Endothelial cell of umbilical vein (primary cell): ENCODE measurements at regions not wholly inside any gene's neighbourhood (a gene's known extent, or its start where the extent isn't known, plus 50 kb on each side); places are given as distances from the start of the nearest gene placed in this dataset.

Experiments
- BruUV-seq: library from RNA; stranded (reverse); fragments of 400-500 nt; replicated peaks from 2 replicates; lab custom pipeline; 2021; lab: Mats Ljungman, UMichigan
- CTCF ChIA-PET: fragments of 300-600, 350-600 bp; sonication (Branson Sonifier 250); formaldehyde crosslinking; loops from one replicate; lab custom pipeline; 2021; ENCODE audit warnings: antibody characterized with exemption, inconsistent platforms; lab: Charles Lee
- POLR2A ChIA-PET: fragments of 300-600, 350-600 bp; sonication (Branson Sonifier 250); formaldehyde crosslinking; loops from one replicate; lab custom pipeline; 2021; ENCODE audit warnings: antibody characterized with exemption, inconsistent platforms; lab: Charles Lee
- DNase-seq: peaks from one replicate; pipeline ENCODE4 v3.0.0-alpha.2; 2011; ENCODE audit warnings: low read depth, low spot score
- FAIRE-seq: peaks from 2 replicates; lab custom pipeline; 2011; peaks lifted over from hg19 to GRCh38; lab: Jason Lieb, UNC
- H2AFZ ChIP-seq: 2 replicates; pipeline ENCODE4 v1.6.0; 2012; ENCODE audit warnings: low read depth, low read length, control low read depth, inconsistent platforms
- H3K27ac ChIP-seq: 2 replicates; pipeline ENCODE4 v1.5.1; 2011; ENCODE audit warnings: low read depth, mild to moderate bottlenecking, control low read depth, low read length, moderate library complexity; ENCODE audit not compliant: insufficient read depth
- H3K27me3 ChIP-seq, 2 experiments: 2 replicates each; pipeline versions ENCODE4 v1.6.0 to v1.6.1; 2011; ENCODE audit warnings: low read length in 2 of 2, mixed read lengths in 1 of 2; ENCODE audit not compliant: control insufficient read depth in 2 of 2, insufficient read depth in 2 of 2
- H3K36me3 ChIP-seq, 2 experiments: 2 replicates in 1 of 2; 3 replicates in 1 of 2; pipeline ENCODE4 v1.5.1; 2011; ENCODE audit warnings: low read length in 2 of 2, mild to moderate bottlenecking in 1 of 2, moderate library complexity in 1 of 2; ENCODE audit not compliant: control insufficient read depth in 2 of 2, insufficient read depth in 2 of 2; ENCODE audit errors: extremely low read depth in 1 of 2
- H3K4me1 ChIP-seq: 3 replicates; pipeline ENCODE4 v1.5.1; 2011; ENCODE audit warnings: mild to moderate bottlenecking, low read length; ENCODE audit not compliant: control insufficient read depth, insufficient read depth; ENCODE audit errors: extremely low read depth
- H3K4me2 ChIP-seq: 2 replicates; pipeline ENCODE4 v1.6.1; 2011; ENCODE audit warnings: low read length, control low read depth, mixed read lengths; ENCODE audit not compliant: insufficient read depth
- H3K4me3 ChIP-seq, 3 experiments: fragments of 200-600 bp in 1 of 3; sonication (generic), shearing (Covaris generic) in 1 of 3; replicated peaks in 1 of 3; 2 replicates each; pipeline ENCODE4 v1.5.1; 2011 to 2016; ENCODE audit warnings: control low read depth in 3 of 3, low read length in 3 of 3, mild to moderate bottlenecking in 2 of 3, inconsistent platforms in 1 of 3, low read depth in 1 of 3, moderate library complexity in 1 of 3; ENCODE audit not compliant: insufficient read depth in 1 of 3
- H3K79me2 ChIP-seq: 2 replicates; pipeline ENCODE4 v1.6.0; 2012; ENCODE audit warnings: low read length, inconsistent platforms; ENCODE audit not compliant: control insufficient read depth, insufficient read depth
- H3K9ac ChIP-seq: replicated peaks from 2 replicates; pipeline ENCODE3; 2011; ENCODE audit warnings: low read length, control low read depth; ENCODE audit not compliant: insufficient read depth; ENCODE audit errors: extremely low read depth
- H3K9me1 ChIP-seq: replicated peaks from 3 replicates; pipeline ENCODE4 v1.6.0; 2011; ENCODE audit warnings: mild to moderate bottlenecking, low read length; ENCODE audit not compliant: control insufficient read depth, insufficient read depth; ENCODE audit errors: extremely low read depth
- H3K9me3 ChIP-seq: replicated peaks from 2 replicates; pipeline ENCODE4 v1.5.1; 2012; ENCODE audit warnings: low read length, inconsistent platforms; ENCODE audit not compliant: control insufficient read depth, insufficient read depth
- H4K20me1 ChIP-seq: replicated peaks from 2 replicates; pipeline ENCODE3; 2011; ENCODE audit warnings: mild to moderate bottlenecking, low read length; ENCODE audit not compliant: control insufficient read depth, insufficient read depth; ENCODE audit errors: extremely low read depth
- CTCF ChIP-seq, 2 donors: IDR thresholded peaks; 1 replicate in 1 of 2; 2 replicates in 1 of 2; pipeline ENCODE4 v1.5.1; 2011; ENCODE audit warnings: low read length in 2 of 2, mild to moderate bottlenecking in 2 of 2, moderate library complexity in 2 of 2, control low read depth in 1 of 2, inconsistent platforms in 1 of 2, low read depth in 1 of 2; ENCODE audit not compliant: insufficient read depth in 1 of 2; ENCODE audit errors: extremely low read depth in 1 of 2
- EZH2 ChIP-seq: IDR thresholded peaks from 2 replicates; pipeline ENCODE4 v1.6.1; 2012; ENCODE audit warnings: borderline replicate concordance, low read depth, mild to moderate bottlenecking, moderate library complexity, low read length, inconsistent platforms; ENCODE audit not compliant: severe bottlenecking
- FOS ChIP-seq: IDR thresholded peaks from 2 replicates; pipeline ENCODE4 v1.6.1; 2011; ENCODE audit warnings: mild to moderate bottlenecking, low read length, moderate library complexity, borderline replicate concordance; ENCODE audit not compliant: insufficient read depth
- MAX ChIP-seq: IDR thresholded peaks from 2 replicates; pipeline ENCODE4 v1.6.1; 2011; ENCODE audit not compliant: insufficient read depth, insufficient read length
- MYC ChIP-seq: IDR thresholded peaks from one replicate; pipeline ENCODE4 v1.6.1; 2011; ENCODE audit warnings: mild to moderate bottlenecking, low read depth, low read length
- POLR2AphosphoS5 ChIP-seq: IDR thresholded peaks from 2 replicates; pipeline ENCODE4 v1.6.1; 2012; ENCODE audit warnings: low read depth, mild to moderate bottlenecking, control low read depth, low read length, moderate library complexity; ENCODE audit not compliant: insufficient read depth
- dilution Hi-C: fragments of 300-500 bp; cut with MboI; formaldehyde crosslinking; loops from one replicate; pipeline ENCODE4 v1.15.0; 2019; ENCODE audit warnings: low sequenced_read_pairs; ENCODE audit not compliant: extremely low pct_ligation_motif_present
- intact Hi-C: fragments of 100-400 bp; cut with micrococcal nuclease; formaldehyde crosslinking; loops from one replicate; pipeline ENCODE4 v1.10.0; 2022

GRCh38 chr7:73966062-73966940 lies 61.7 kb upstream of the ELN start:
- dilution Hi-C loops (no loop called here), intact Hi-C loops (no loop called here)
- no peaks in the 10 kb centered on the region for H3K9me1 ChIP-seq
- CTCF ChIA-PET: interaction anchor here (1.0 to 1.3 kb wide), 2 partner anchors 61 to 75 kb away, joined by 3 to 4 read pairs; no protein-coding TSS in a partner anchor
- no TSS peak for BruUV-seq
- DNase-seq (no peak), FAIRE-seq (no peak)
- no peak overlapping the region for H3K4me3 ChIP-seq
- no peak overlapping the region for H3K9ac ChIP-seq
- no peaks in the 10 kb centered on the region for H3K4me1 ChIP-seq
- no peaks in the 10 kb centered on the region for H3K36me3 ChIP-seq
- no peaks in the 10 kb centered on the region for H4K20me1 ChIP-seq
- no peak overlapping the region for H3K4me2 ChIP-seq
- no peaks in the 10 kb centered on the region for H3K9me3 ChIP-seq
- no peak overlapping the region for H2AFZ ChIP-seq
- no peak for TF ChIP-seq EZH2
- no peak for TF ChIP-seq MYC
- TF ChIP-seq FOS: no peak
- no peak for TF ChIP-seq MAX
- no peak for TF ChIP-seq POLR2AphosphoS5
- TF ChIP-seq CTCF (IDR thresholded peaks at IDR 0.05; ENCODE audit: extremely low read depth in 1 of 2, insufficient read depth in 1 of 2, low read depth in 1 of 2, low read length in 2 of 2): no peak
- no peaks in the 10 kb centered on the region for H3K27me3 ChIP-seq
- POLR2A ChIA-PET: no interaction called here
- no peak overlapping the region for H3K27ac ChIP-seq
- H3K79me2 ChIP-seq: no peaks in the 10 kb centered on the region
